ENCODE measurements at regions not wholly inside any gene's neighbourhood (a gene's known extent, or its start where the extent isn't known, plus 50 kb on each side); places are given as distances from the start of the nearest gene placed in this dataset.

GRCh38 chr14:98169170-98169587 is 1102.8 kb downstream of the BCL11B start:
- Mint-ChIP-seq H3K27ac (peak overlapping the region; percentile 97), H3K36me3 (peaks cover 28% of the 10 kb centered on the region), H3K9me3 (peaks cover 3% of the 10 kb centered on the region), H3K4me1 (peaks cover 72% of the 10 kb centered on the region), H3K4me3 (no peak overlapping the region)
- ATAC-seq: peak; percentile 86
- DNase-seq (ENCODE audit: low spot score in 2 of 2): no peak

GRCh38 chr14:98170575-98170974 is 1101.4 kb downstream of the BCL11B start:
- no peak overlapping the region for H3K4me3 Mint-ChIP-seq
- peak overlapping the region; percentile 97 for H3K27ac Mint-ChIP-seq
- DNase-seq (ENCODE audit: low spot score in 2 of 2) (no peak), ATAC-seq (no peak)
- peaks cover 28% of the 10 kb centered on the region for H3K36me3 Mint-ChIP-seq
- peaks cover 86% of the 10 kb centered on the region for H3K4me1 Mint-ChIP-seq
- peaks cover 3% of the 10 kb centered on the region for H3K9me3 Mint-ChIP-seq

GRCh38 chr14:98171654-98172053 is 1100.3 kb downstream of the BCL11B start:
- DNase-seq (ENCODE audit: low spot score in 2 of 2) (no peak), ATAC-seq (no peak)
- Mint-ChIP-seq H3K9me3 (peaks cover 3% of the 10 kb centered on the region), H3K4me3 (no peak overlapping the region), H3K27ac (peak overlapping the region; percentile 97), H3K4me1 (peaks cover 96% of the 10 kb centered on the region), H3K36me3 (peaks cover 28% of the 10 kb centered on the region)

DNA sequence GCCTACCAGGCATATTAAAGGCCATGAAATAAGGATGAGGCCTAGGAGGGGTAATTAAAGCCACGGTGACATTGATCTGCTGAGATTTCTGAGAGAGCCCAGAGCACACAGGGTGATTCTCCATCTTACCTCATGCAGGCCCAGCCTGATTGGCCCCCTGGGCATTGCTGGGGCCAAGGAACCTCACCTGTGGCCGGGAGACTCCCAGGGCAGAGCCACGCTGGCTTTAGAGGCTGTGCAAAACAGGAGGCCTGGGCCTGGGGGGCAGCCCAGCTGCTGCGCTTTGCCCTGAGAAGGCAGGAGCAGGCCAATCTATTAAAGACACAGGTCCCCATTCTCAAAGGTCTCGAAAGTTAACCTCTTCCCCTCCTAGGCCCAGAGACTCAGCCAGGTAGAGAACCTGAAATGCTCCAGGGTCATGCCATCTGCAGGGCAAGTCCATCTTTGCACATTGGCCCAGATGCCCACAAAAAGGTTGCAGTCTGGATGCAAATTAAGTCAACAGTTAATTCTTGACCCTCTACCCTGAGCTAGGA is 1099.7 kb downstream of the BCL11B start:
- Mint-ChIP-seq H3K4me3 (peak overlapping the region; percentile 50), H3K27ac (peak overlapping the region; percentile 97)
- DNase-seq (ENCODE audit: low spot score in 2 of 2): no peak

GRCh38 chr14:98173305-98173704 is 1098.7 kb downstream of the BCL11B start:
- ATAC-seq: no peak
- Mint-ChIP-seq H3K4me3 (peak overlapping the region; percentile 50), H3K9me3 (peaks cover under 1% of the 10 kb centered on the region), H3K4me1 (peaks cover 96% of the 10 kb centered on the region), H3K27ac (peak overlapping the region; percentile 97), H3K36me3 (peaks cover 20% of the 10 kb centered on the region)
- DNase-seq (ENCODE audit: low spot score in 2 of 2): peak in 1 of 2 donors; percentile 62

More for the DNA sequence above, 1099.7 kb downstream of the BCL11B start:
- Mint-ChIP-seq H3K9me3 (peaks cover 3% of the 10 kb centered on the region), H3K4me1 (peaks cover 99% of the 10 kb centered on the region), H3K36me3 (peaks cover 28% of the 10 kb centered on the region)
- ATAC-seq: no peak

DNA sequence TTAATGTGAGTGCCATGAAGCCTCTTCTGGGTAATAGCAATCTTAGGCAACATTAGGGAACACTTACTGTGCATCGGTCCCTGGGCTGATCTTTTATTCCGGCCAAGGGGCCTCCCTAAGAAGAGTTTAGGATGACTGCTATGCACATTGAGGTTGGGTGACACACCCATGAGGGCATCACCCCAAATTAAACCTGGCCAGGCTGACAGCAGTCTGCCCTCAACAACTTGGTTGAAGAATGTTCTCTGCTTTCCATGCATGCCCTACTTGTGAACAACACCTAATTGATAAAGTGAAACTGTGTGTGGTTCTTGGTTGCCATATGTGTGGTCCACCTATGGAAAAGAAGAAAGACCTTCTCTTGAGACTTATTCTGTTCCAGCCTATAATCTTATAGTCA is 1098.0 kb downstream of the BCL11B start:
- H3K36me3 Mint-ChIP-seq: peaks cover 12% of the 10 kb centered on the region
- ATAC-seq: peak; percentile 52
- peaks cover 94% of the 10 kb centered on the region for H3K4me1 Mint-ChIP-seq
- no peaks in the 10 kb centered on the region for H3K9me3 Mint-ChIP-seq
- H3K4me3 Mint-ChIP-seq: peak overlapping the region; percentile 50
- no peak for DNase-seq (ENCODE audit: low spot score in 2 of 2)
- H3K27ac Mint-ChIP-seq: peak overlapping the region; percentile 97

- Mint-ChIP-seq H3K36me3 (peaks cover 5% of the 10 kb centered on the region), H3K4me1 (peaks cover 90% of the 10 kb centered on the region), H3K27ac (peak overlapping the region; percentile 97), H3K9me3 (no peaks in the 10 kb centered on the region), H3K4me3 (peak overlapping the region; percentile 50)
- ATAC-seq (no peak), DNase-seq (ENCODE audit: low spot score in 2 of 2) (no peak)
These were observed 1096.6 kb downstream of the BCL11B start for GRCh38 chr14:98175436-98175835.

DNA sequence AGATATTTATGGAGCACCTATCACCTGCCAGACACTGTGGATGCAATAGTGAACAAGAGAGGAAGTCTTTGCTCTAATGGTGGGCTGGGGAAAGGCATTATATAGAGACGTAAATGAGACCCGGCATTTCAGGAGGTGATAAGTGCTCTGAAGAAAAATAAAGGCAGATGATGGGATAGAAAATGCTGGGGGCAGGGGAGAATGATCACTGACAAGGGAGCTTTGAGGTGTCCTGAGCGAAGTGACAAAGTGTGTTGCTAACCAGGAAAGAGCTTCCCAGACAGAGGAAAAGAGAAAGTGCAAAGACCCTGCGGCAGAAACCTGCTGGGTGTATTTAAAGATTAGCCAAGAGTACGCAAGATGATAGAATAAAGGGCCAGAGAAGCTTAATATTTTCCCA is 1096.1 kb downstream of the BCL11B start:
- peak overlapping the region; percentile 50 for H3K4me3 Mint-ChIP-seq
- peaks cover 89% of the 10 kb centered on the region for H3K4me1 Mint-ChIP-seq

DNA sequence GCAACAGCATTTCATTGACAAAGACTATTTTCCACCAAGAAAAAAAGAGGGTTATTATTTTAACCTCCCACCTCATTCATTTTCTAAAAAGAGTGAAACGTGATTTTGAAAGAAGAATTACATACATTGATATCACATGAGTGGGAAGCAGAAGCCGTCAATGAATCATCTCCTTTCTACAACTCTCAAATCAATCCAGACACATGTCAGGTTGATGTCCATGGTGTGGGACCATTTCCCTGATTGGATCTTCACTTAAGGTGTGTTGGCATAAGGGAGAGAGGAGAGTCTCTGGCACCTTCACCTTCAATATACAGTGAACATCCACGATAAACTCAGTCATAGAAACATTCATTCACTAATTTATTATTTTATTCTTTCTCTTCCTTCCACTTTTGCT is 1095.1 kb downstream of the BCL11B start:
- H3K9me3 Mint-ChIP-seq: no peaks in the 10 kb centered on the region
- ATAC-seq: peak; percentile 43
- peaks cover 89% of the 10 kb centered on the region for H3K4me1 Mint-ChIP-seq
- H3K27ac Mint-ChIP-seq: peak overlapping the region; percentile 97
- peak overlapping the region; percentile 55 for H3K4me3 Mint-ChIP-seq
- no peak for DNase-seq (ENCODE audit: low spot score in 2 of 2)
- H3K36me3 Mint-ChIP-seq: peaks cover 5% of the 10 kb centered on the region

More for the DNA sequence above, 1096.1 kb downstream of the BCL11B start:
- Mint-ChIP-seq H3K27ac (peak overlapping the region; percentile 97), H3K36me3 (peaks cover 5% of the 10 kb centered on the region), H3K9me3 (no peaks in the 10 kb centered on the region)
- DNase-seq (ENCODE audit: low spot score in 2 of 2) (no peak), ATAC-seq (no peak)

DNA sequence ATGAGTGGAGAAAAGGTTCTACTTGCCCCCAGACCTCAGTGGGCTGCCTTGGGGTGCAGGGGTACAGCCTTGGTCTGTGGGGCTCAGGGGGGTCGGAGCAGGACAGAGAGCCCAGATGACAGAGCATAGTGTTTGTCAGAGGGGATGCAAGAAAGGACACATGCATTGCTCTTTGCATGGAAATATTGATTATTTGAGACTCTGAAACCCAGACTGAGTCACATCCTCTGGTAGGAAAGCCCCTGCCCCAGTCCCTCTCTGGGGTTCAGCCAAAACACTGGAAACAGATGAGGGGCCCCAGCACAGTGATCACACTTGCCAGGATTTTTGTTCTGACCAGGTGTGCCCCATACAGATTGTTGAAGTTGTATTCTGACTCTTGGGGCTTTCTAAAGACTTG is 1094.4 kb downstream of the BCL11B start:
- H3K36me3 Mint-ChIP-seq: peaks cover 5% of the 10 kb centered on the region
- peak overlapping the region; percentile 97 for H3K27ac Mint-ChIP-seq
- H3K4me3 Mint-ChIP-seq: peak overlapping the region; percentile 55
- H3K9me3 Mint-ChIP-seq: no peaks in the 10 kb centered on the region
- ATAC-seq (peak; percentile 84), DNase-seq (ENCODE audit: low spot score in 2 of 2) (peak in 1 of 2 donors; percentile 80)
- peaks cover 89% of the 10 kb centered on the region for H3K4me1 Mint-ChIP-seq

DNA sequence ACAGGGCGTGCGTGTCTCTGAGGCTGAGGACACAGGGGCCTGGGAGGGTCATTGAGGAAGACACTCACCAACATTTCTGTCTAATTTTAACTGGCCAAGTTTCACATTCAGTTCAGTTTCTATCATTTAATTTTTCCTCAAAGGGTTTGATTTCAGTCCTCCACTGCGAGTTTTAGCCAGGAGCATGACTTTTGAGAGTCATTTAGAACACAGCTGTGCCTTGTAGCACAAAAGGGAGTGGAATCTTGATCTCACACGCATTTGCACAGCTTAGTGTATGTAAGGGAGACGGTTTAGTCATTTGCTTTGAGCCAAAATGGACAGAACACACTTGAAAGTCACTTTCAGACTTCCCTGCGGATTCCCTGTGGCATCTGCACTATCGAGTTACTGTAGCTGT is 1090.8 kb downstream of the BCL11B start:
- ATAC-seq (no peak), DNase-seq (ENCODE audit: low spot score in 2 of 2) (no peak)
- Mint-ChIP-seq H3K36me3 (no peaks in the 10 kb centered on the region), H3K4me1 (peaks cover 89% of the 10 kb centered on the region), H3K4me3 (peak overlapping the region; percentile 11), H3K27ac (peak overlapping the region; percentile 91), H3K9me3 (peaks cover 2% of the 10 kb centered on the region)

DNA sequence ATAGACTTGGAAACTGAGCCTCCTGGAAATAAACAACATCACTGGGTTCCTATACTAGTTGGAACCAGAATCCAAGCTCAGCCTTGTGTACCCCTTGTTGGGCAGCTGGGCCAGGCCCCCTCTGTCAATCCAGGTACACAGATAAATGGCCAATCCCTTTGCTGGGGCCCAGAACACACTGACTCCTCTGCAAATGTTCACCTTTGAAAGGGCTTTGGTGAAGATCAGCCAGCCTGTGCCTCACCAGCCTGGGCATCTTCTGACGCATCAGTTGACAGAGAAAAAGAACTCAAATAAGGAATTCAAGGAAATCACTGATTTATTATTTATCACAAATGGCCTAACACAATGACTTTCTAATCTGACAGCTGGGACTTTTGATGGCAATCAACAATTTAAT is 1090.2 kb downstream of the BCL11B start:
- no peak for ATAC-seq
- peak overlapping the region; percentile 61 for H3K4me3 Mint-ChIP-seq
- H3K9me3 Mint-ChIP-seq: peaks cover 2% of the 10 kb centered on the region
- no peaks in the 10 kb centered on the region for H3K36me3 Mint-ChIP-seq
- DNase-seq (ENCODE audit: low spot score in 2 of 2): no peak
- peak overlapping the region; percentile 91 for H3K27ac Mint-ChIP-seq
- peaks cover 87% of the 10 kb centered on the region for H3K4me1 Mint-ChIP-seq

- Mint-ChIP-seq H3K27ac (peak overlapping the region; percentile 91), H3K36me3 (no peaks in the 10 kb centered on the region), H3K4me1 (peaks cover 87% of the 10 kb centered on the region), H3K4me3 (peak overlapping the region; percentile 61), H3K9me3 (peaks cover 2% of the 10 kb centered on the region)
- ATAC-seq: peak; percentile 90
- DNase-seq (ENCODE audit: low spot score in 2 of 2): peak in 1 of 2 donors; percentile 76
These were observed 1089.5 kb downstream of the BCL11B start for GRCh38 chr14:98182393-98183055.

DNA sequence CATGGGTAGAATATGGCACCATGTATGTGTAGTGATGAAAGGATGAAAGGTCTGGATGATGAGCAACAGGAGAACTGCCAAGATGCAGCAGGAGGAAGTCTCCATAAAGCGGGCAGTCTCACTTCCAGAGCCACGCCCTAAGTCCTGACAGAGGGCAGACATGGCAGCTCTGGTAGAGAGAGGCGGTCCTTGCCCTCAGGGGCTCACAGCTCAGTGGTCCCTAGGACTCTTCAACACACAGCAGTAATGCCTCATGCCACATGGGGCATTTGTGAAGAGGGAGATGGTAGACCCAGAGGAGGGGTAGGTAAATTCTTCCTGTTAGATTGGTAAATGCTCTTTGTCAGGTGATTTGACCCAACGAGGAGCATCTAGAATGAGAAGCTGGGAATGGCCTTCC is 1088.4 kb downstream of the BCL11B start:
- Mint-ChIP-seq H3K4me1 (peaks cover 89% of the 10 kb centered on the region), H3K27ac (peak overlapping the region; percentile 91), H3K36me3 (no peaks in the 10 kb centered on the region), H3K9me3 (peaks cover 2% of the 10 kb centered on the region), H3K4me3 (peak overlapping the region; percentile 61)
- DNase-seq (ENCODE audit: low spot score in 2 of 2): no peak
- no peak for ATAC-seq

DNA sequence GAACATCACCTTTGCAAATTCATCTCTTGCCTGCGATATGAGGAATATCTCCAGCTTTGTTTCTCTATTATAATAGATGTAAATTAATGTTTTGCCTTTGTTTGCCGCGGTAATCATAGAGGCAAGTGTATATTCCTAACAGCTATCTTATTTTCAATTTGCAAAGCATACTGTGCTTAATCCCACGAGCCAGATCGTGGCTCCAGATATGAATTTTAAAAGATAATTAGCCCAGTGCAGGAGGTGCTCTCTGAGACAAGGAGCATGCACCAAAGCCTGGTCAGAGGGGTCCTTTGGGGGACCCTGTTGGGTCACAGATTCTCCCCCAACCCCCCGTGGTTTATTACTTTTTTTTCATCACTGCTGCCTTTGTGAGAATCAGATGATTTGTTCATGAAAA is 1087.5 kb downstream of the BCL11B start:
- Mint-ChIP-seq H3K36me3 (peaks cover 6% of the 10 kb centered on the region), H3K4me3 (peak overlapping the region; percentile 61), H3K4me1 (peaks cover 93% of the 10 kb centered on the region), H3K27ac (peak overlapping the region; percentile 91), H3K9me3 (peaks cover 2% of the 10 kb centered on the region)
- DNase-seq (ENCODE audit: low spot score in 2 of 2): no peak
- ATAC-seq: no peak

DNA sequence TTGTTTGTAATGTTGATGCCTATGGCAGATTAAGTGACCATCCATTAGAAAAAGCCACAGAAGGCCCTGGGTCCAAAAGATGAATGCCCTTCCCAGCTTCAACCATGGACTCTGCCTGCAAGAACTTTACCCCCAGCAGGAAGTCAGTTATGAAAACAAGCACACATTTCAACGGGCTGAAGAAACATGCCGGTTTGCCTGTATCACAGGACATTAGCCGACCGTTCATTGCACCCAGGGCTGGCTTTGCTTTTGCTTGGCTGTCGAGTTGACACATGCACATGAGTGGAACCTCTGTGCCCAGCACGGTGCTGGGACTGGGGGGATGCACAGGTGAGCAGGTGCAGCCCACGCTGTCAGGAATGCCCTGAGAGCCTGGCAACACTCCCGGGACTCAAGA is 1087.0 kb downstream of the BCL11B start:
- H3K4me1 Mint-ChIP-seq: peaks cover 93% of the 10 kb centered on the region
- peaks cover 2% of the 10 kb centered on the region for H3K9me3 Mint-ChIP-seq
- peak overlapping the region; percentile 61 for H3K4me3 Mint-ChIP-seq

More for the DNA sequence above, 1087.0 kb downstream of the BCL11B start:
- H3K27ac Mint-ChIP-seq: peak overlapping the region; percentile 91
- ATAC-seq (no peak), DNase-seq (ENCODE audit: low spot score in 2 of 2) (no peak)
- H3K36me3 Mint-ChIP-seq: peaks cover 8% of the 10 kb centered on the region

Data from stimulated activated effector memory CD8-positive, alpha-beta T cell treated with anti-CD3 and anti-CD28 coated beads, Interleukin-12 subunit alpha, Interleukin-12 subunit beta, amount 100 ng/mL, for 72 hours (primary cell).